ENCODE measurements at regions not wholly inside any gene's neighbourhood (a gene's known extent, or its start where the extent isn't known, plus 50 kb on each side); places are given as distances from the start of the nearest gene placed in this dataset.
"Not testable (repeated sequence)": the region's sequence is repeated elsewhere in the genome, so short reads cannot be mapped to it uniquely, and the experiment has no call there.

GRCh38 chr10:123323884-123324283, 169.7 kb downstream of the BUB3 start:
- no peak for DNase-seq

GRCh38 chr10:123325663-123326190, 171.5 kb downstream of the BUB3 start:
- no peak for DNase-seq

GRCh38 chr10:123326674-123327073, 172.5 kb downstream of the BUB3 start:
- no peak for DNase-seq

- no peak for DNase-seq
Measured at GRCh38 chr10:123327450-123327849, 173.2 kb downstream of the BUB3 start.

- DNase-seq: no peak
Measured at GRCh38 chr10:123327896-123328295, 173.7 kb downstream of the BUB3 start.

GRCh38 chr10:123331438-123331837, 177.2 kb downstream of the BUB3 start:
- DNase-seq: no peak

- DNase-seq: no peak
Measured at GRCh38 chr10:123346581-123346980, 192.4 kb downstream of the BUB3 start.

GRCh38 chr10:123348691-123349572, 194.7 kb downstream of the BUB3 start:
- DNase-seq: no peak

- no peak for DNase-seq
Measured at GRCh38 chr10:123351715-123352114, 197.5 kb downstream of the BUB3 start.

- DNase-seq: no peak
Measured at GRCh38 chr10:123354521-123354920, 200.3 kb downstream of the BUB3 start.

GRCh38 chr10:123355748-123356481, 201.7 kb downstream of the BUB3 start:
- DNase-seq: no peak

- DNase-seq: no peak
Measured at GRCh38 chr10:123356799-123357198, 202.6 kb downstream of the BUB3 start.

- no peak for DNase-seq
Measured at GRCh38 chr10:123357421-123357930, 203.3 kb downstream of the BUB3 start.

- DNase-seq: no peak
Measured at GRCh38 chr10:123359539-123359938, 205.3 kb downstream of the BUB3 start.

GRCh38 chr10:123361832-123362231, 207.6 kb downstream of the BUB3 start:
- no peak for DNase-seq

GRCh38 chr10:123367195-123367594, 213.0 kb downstream of the BUB3 start:
- DNase-seq: no peak

- not testable (repeated sequence) for DNase-seq
Measured at GRCh38 chr10:123371626-123372025, 217.4 kb downstream of the BUB3 start.

GRCh38 chr10:123373591-123373990, 219.4 kb downstream of the BUB3 start:
- DNase-seq: no peak

GRCh38 chr10:123375097-123375496, 220.9 kb downstream of the BUB3 start:
- DNase-seq: no peak

GRCh38 chr10:123375738-123376137, 221.5 kb downstream of the BUB3 start:
- DNase-seq: no peak

- no peak for DNase-seq
Measured at GRCh38 chr10:123377883-123378282, 223.7 kb downstream of the BUB3 start.

- no peak for DNase-seq
Measured at GRCh38 chr10:123378302-123378701, 224.1 kb downstream of the BUB3 start.

GRCh38 chr10:123379156-123379555, 225.0 kb downstream of the BUB3 start:
- no peak for DNase-seq
